ENCODE measurements at regions not wholly inside any gene's neighbourhood (a gene's known extent, or its start where the extent isn't known, plus 50 kb on each side); places are given as distances from the start of the nearest gene placed in this dataset.
"Not testable (repeated sequence)": the region's sequence is repeated elsewhere in the genome, so short reads cannot be mapped to it uniquely, and the experiment has no call there.

DNA sequence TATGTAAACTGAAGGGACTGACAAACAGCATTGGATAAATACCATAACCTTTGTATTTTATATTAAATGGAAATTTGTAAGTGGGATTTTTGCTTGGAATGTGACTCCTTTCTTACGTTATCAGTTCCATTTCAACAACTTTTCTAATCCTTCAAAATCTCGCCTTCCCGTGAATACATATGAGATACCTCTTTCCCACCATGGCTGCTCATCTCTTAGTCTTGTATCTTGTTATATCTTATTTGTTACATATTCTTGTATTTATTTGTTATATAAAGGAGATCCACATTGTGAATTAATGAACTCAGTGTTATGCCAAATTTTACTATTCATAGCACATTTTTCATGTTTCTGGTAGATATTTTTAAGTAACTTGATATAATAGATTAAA lies 623.7 kb downstream of the MCTP2 start:
- Histone ChIP-seq H3K4me1 (ENCODE audit: control insufficient read depth, insufficient read depth, low read length) (no peaks in the 10 kb centered on the region), H3K27me3 (ENCODE audit: control insufficient read depth, insufficient read depth, low read length) (no peaks in the 10 kb centered on the region), H3K9ac (ENCODE audit: low read depth, low read length) (no peak overlapping the region), H3K4me3 (ENCODE audit: low read length) (no peak overlapping the region), H3K9me3 (replicated peaks; ENCODE audit: low read length) (no peaks in the 10 kb centered on the region), H3K4me2 (ENCODE audit: low read length) (no peak overlapping the region), H3K36me3 (ENCODE audit: insufficient read depth, low read length) (no peaks in the 10 kb centered on the region)

DNA sequence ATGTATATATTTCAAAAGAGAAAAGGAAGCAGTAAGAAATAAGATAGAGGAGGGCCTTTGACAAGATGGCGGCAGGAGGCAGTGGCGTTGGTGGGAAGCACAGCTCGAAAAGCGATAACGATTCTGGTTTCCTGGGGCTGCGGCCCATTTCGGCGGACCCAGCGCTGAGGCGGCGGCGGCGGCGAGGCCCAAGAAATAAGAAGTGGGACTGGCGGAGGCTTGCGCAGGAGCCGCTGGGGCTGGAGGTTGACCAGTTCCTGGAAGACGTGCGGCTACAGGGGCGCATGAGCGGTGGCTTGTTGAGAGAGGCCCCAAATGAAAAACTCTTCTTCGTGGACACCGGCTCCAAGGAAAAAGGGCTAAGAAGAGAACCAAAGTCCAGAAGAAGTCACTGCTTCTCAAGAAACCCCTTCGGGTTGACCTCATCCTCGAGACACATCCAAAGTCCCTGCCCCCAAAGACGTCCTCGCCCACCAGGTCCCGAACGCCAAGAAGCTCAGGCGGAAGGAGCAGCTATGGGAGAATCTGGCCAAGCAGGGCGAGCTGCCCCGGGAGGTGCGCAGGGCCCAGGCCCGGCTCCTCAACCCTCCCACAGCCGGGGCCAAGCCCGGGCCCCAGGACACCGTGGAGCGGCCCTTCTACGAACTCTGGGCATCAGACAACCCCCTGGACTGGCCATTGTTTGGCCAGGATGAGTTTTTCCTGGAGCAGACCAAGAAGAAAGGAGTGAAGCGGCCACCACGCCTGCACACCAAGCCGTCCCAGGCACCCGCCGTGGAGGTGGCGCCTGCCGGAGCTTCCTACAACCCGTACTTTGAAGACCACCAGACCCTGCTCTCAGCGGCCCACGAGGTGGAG lies 624.3 kb downstream of the MCTP2 start:
- Histone ChIP-seq H3K4me2 (ENCODE audit: low read length) (no peak overlapping the region), H3K4me1 (ENCODE audit: control insufficient read depth, insufficient read depth, low read length) (no peaks in the 10 kb centered on the region), H3K9ac (ENCODE audit: low read depth, low read length) (no peak overlapping the region), H3K36me3 (ENCODE audit: insufficient read depth, low read length) (no peaks in the 10 kb centered on the region), H3K27me3 (ENCODE audit: control insufficient read depth, insufficient read depth, low read length) (no peaks in the 10 kb centered on the region), H3K9me3 (replicated peaks; ENCODE audit: low read length) (no peaks in the 10 kb centered on the region), H3K4me3 (ENCODE audit: low read length) (no peak overlapping the region)

DNA sequence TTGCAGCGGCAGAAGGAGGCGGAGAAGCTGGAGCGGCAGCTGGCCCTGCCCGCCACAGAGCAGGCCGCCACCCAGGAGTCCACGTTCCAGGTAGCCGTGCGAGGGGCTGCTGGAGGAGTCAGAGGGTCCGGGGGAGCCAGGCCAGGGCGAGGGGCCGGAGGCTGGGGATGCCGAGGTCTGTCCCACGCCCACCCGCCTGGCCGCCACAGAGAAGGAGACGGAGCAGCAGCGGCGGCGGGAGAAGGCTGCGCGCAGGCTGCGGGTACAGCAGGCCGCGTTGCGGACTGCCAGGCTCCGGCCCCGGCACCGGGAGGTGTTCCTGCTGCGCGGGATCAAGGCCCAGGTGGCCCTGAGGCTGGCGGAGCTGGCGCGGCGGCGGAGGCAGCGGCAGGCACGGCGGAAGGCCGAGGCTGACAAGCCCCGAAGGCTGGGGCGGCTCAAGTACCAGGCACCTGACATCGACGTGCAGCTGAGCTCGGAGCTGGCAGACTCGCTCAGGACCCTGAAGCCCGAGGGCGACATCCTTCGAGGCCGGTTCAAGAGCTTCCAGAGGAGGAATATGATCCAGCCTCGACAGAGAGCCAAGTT lies 625.0 kb downstream of the MCTP2 start:
- no peaks in the 10 kb centered on the region for H3K4me1 ChIP-seq (ENCODE audit: control insufficient read depth, insufficient read depth, low read length)

DNA sequence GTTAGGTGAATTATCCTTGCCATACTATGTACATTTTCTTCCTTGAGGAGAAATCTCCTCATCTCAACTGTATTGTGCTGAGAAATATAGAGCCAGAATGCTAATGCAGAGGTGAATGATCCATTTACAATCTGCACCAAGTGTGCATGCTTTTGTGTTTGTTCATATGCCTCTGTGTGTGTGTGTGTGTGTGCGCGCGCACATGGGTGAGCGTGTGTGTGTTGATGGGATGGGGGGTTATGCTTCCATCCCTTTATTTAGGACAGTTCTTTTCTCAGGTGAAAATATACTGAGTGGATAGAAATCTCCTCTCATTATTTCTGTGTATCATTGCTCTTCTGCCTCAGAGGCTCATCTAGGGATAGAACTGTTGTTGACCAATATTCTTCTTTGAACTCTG lies 626.1 kb downstream of the MCTP2 start:
- Histone ChIP-seq H3K4me3 (ENCODE audit: low read length) (no peak overlapping the region), H3K9me3 (replicated peaks; ENCODE audit: low read length) (no peaks in the 10 kb centered on the region), H3K27me3 (ENCODE audit: control insufficient read depth, insufficient read depth, low read length) (no peaks in the 10 kb centered on the region), H3K4me1 (ENCODE audit: control insufficient read depth, insufficient read depth, low read length) (no peaks in the 10 kb centered on the region), H3K36me3 (ENCODE audit: insufficient read depth, low read length) (no peaks in the 10 kb centered on the region), H3K9ac (ENCODE audit: low read depth, low read length) (no peak overlapping the region), H3K4me2 (ENCODE audit: low read length) (no peak overlapping the region)

More for the DNA sequence above, 625.0 kb downstream of the MCTP2 start:
- H3K4me3 ChIP-seq (ENCODE audit: low read length) = no peak overlapping the region
- no peaks in the 10 kb centered on the region for H3K27me3 ChIP-seq (ENCODE audit: control insufficient read depth, insufficient read depth, low read length)
- no peak overlapping the region for H3K4me2 ChIP-seq (ENCODE audit: low read length)
- H3K9ac ChIP-seq (ENCODE audit: low read depth, low read length) = no peak overlapping the region
- no peaks in the 10 kb centered on the region for H3K36me3 ChIP-seq (ENCODE audit: insufficient read depth, low read length)
- H3K9me3 ChIP-seq (replicated peaks; ENCODE audit: low read length) = no peaks in the 10 kb centered on the region

DNA sequence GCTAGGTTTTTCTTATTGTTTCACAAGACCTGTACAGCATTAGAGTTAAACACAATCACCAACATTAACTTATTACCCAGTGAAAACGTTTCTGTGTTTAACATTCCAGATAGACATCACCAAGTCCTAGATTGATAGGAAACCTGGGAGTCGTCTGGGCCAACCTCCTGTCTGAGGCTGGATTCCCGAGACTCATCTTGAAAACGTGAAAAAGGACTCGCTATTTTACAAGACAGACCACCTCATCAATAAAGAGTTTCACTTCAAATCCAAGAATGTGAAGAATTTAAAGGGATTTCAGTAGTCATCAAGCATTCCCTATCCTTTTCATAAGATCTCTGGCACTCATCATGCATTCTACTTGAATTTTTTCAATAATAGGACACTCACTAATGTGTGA lies 626.6 kb downstream of the MCTP2 start:
- Histone ChIP-seq H3K4me2 (ENCODE audit: low read length) (no peak overlapping the region), H3K4me1 (ENCODE audit: control insufficient read depth, insufficient read depth, low read length) (no peaks in the 10 kb centered on the region), H3K4me3 (ENCODE audit: low read length) (no peak overlapping the region), H3K36me3 (ENCODE audit: insufficient read depth, low read length) (no peaks in the 10 kb centered on the region), H3K9me3 (replicated peaks; ENCODE audit: low read length) (no peaks in the 10 kb centered on the region), H3K9ac (ENCODE audit: low read depth, low read length) (no peak overlapping the region), H3K27me3 (ENCODE audit: control insufficient read depth, insufficient read depth, low read length) (no peaks in the 10 kb centered on the region)

DNA sequence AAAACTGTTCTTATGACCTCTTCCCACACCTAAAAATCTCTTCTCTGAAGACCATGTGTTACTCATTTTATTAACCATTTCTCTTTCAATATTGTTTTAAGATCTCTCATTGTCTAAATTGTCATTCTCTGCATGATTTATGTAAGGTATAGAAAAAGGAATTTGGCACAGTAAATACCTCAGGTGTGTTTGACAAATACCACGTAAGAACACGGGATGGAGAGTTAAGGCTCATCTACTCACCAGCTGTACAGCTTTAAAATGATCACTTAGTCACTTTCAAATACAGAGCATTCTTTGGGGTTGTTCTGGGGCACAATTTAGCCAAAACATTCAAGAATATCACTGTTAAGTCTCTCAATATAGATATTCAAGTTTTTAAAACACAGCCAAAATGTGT lies 627.1 kb downstream of the MCTP2 start:
- Histone ChIP-seq H3K4me3 (ENCODE audit: low read length) (no peak overlapping the region), H3K4me2 (ENCODE audit: low read length) (no peak overlapping the region)

DNA sequence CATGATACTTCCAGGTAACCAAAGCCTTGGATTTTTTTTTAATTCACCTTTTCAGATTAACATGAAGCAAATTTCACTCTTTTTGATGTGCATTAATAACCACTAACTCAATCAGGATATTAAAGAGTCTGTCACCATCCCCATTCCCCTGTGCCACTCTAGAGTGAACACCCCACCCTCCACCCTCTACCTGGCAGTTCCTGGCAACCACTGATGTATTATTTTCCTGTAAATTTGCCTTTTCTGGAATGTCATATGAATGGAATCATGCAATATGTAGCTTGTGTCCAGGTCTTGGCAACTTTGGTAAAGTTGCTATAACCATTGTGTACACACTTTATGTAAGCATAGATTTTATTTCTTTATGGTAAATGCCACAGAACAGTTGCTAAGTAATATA lies 627.6 kb downstream of the MCTP2 start:
- H3K9me3 ChIP-seq (replicated peaks; ENCODE audit: low read length) = no peaks in the 10 kb centered on the region
- H3K36me3 ChIP-seq (ENCODE audit: insufficient read depth, low read length) = no peaks in the 10 kb centered on the region
- H3K4me1 ChIP-seq (ENCODE audit: control insufficient read depth, insufficient read depth, low read length) = no peaks in the 10 kb centered on the region
- no peak overlapping the region for H3K4me3 ChIP-seq (ENCODE audit: low read length)
- H3K9ac ChIP-seq (ENCODE audit: low read depth, low read length) = no peak overlapping the region
- no peaks in the 10 kb centered on the region for H3K27me3 ChIP-seq (ENCODE audit: control insufficient read depth, insufficient read depth, low read length)
- H3K4me2 ChIP-seq (ENCODE audit: low read length) = no peak overlapping the region

More for the DNA sequence above, 627.1 kb downstream of the MCTP2 start:
- no peak overlapping the region for H3K9ac ChIP-seq (ENCODE audit: low read depth, low read length)
- H3K9me3 ChIP-seq (replicated peaks; ENCODE audit: low read length) = no peaks in the 10 kb centered on the region
- no peaks in the 10 kb centered on the region for H3K4me1 ChIP-seq (ENCODE audit: control insufficient read depth, insufficient read depth, low read length)
- no peaks in the 10 kb centered on the region for H3K36me3 ChIP-seq (ENCODE audit: insufficient read depth, low read length)
- H3K27me3 ChIP-seq (ENCODE audit: control insufficient read depth, insufficient read depth, low read length) = no peaks in the 10 kb centered on the region

DNA sequence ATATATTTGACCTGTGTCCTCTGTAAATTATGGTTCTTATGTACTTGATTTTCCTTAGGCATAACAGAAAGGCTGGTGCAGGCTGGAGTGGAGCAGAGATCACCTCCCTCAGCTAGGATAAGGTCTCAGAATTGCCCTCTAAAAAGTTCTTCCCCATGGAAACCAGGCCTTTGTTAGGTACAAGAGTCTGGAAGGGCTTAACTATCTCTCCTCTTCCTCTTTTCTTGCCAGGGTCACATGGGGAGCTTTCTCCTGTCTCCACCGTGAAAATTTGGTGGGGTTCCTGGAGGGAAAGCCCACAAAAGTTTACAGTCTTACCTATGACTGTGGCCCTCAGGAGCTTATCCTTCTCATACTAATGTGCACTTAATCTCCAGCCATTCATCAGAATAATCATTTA lies 633.2 kb downstream of the MCTP2 start:
- H3K4me2 ChIP-seq (ENCODE audit: low read length) = no peak overlapping the region
- no peak overlapping the region for H3K9ac ChIP-seq (ENCODE audit: low read depth, low read length)
- H3K27me3 ChIP-seq (ENCODE audit: control insufficient read depth, insufficient read depth, low read length) = no peaks in the 10 kb centered on the region
- H3K36me3 ChIP-seq (ENCODE audit: insufficient read depth, low read length) = no peaks in the 10 kb centered on the region
- H3K4me1 ChIP-seq (ENCODE audit: control insufficient read depth, insufficient read depth, low read length) = no peaks in the 10 kb centered on the region
- H3K4me3 ChIP-seq (ENCODE audit: low read length) = no peak overlapping the region
- no peaks in the 10 kb centered on the region for H3K9me3 ChIP-seq (replicated peaks; ENCODE audit: low read length)

DNA sequence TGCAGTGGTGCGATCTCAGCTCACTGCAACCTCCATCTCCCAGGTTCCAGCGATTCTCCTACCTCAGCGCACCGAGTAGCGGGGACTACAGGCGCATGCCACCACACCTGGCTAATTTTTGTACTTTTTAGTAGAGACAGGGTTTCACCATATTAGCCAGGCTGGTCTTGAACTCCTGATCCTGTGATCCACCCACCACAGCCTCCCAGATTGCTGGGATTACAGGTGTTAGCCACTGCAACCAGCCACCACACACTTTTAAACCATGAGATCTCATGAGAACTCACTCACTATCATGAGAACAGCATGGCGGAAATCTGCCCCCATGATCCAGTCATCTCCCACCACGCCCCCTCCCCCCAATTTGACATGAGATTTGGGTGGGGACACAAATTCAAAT lies 636.9 kb downstream of the MCTP2 start:
- H3K36me3 ChIP-seq (ENCODE audit: insufficient read depth, low read length); H3K4me3 ChIP-seq (ENCODE audit: low read length); H3K4me1 ChIP-seq (ENCODE audit: control insufficient read depth, insufficient read depth, low read length); H3K9ac ChIP-seq (ENCODE audit: low read depth, low read length); H3K4me2 ChIP-seq (ENCODE audit: low read length); H3K27me3 ChIP-seq (ENCODE audit: control insufficient read depth, insufficient read depth, low read length); H3K9me3 ChIP-seq (replicated peaks; ENCODE audit: low read length): not testable (repeated sequence)

DNA sequence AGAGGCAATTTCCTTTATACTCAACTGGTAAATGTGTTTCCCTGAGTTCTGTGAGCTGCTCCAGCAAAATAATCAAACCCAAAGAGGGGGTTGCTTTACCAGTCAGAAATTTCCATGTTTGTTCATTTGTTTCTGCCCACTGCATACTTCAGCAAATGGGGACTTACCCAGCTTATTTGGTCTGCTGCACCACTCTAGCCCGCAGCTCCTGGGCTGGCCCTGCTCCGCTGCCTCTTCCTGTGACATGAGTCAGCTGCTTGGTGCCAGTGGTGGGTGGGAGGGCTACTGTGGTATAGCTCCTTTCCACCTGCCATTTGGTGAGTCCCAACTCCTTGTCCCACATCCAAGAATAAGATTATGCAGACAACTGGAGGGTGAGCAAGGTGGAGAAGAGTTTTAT lies 644.2 kb downstream of the MCTP2 start:
- no peak overlapping the region for H3K9ac ChIP-seq (ENCODE audit: low read depth, low read length)
- H3K4me3 ChIP-seq (ENCODE audit: low read length) = no peak overlapping the region
- no peak overlapping the region for H3K4me2 ChIP-seq (ENCODE audit: low read length)
- no peaks in the 10 kb centered on the region for H3K9me3 ChIP-seq (replicated peaks; ENCODE audit: low read length)
- no peaks in the 10 kb centered on the region for H3K36me3 ChIP-seq (ENCODE audit: insufficient read depth, low read length)
- H3K27me3 ChIP-seq (ENCODE audit: control insufficient read depth, insufficient read depth, low read length) = no peaks in the 10 kb centered on the region
- no peaks in the 10 kb centered on the region for H3K4me1 ChIP-seq (ENCODE audit: control insufficient read depth, insufficient read depth, low read length)

DNA sequence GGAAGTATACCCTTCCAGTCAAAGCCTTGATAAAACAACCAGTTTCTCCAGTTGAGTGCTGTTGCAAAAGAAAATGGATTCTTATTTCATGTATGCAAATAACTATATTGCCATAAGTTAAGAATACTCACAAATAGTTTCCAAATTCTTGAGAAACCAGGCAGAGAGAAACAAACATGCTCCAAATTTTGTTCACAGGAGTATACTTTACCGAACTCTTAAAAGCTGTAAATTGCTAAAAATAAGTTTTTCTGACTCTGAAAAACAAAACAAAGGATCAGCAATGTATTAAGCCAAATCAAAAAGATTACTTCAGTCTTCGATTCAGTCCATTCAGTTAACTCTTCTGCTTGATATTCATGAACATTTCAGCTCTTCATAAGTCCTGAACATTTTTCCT lies 646.5 kb downstream of the MCTP2 start:
- no peaks in the 10 kb centered on the region for H3K4me1 ChIP-seq (ENCODE audit: control insufficient read depth, insufficient read depth, low read length)
- H3K27me3 ChIP-seq (ENCODE audit: control insufficient read depth, insufficient read depth, low read length) = no peaks in the 10 kb centered on the region
- H3K4me3 ChIP-seq (ENCODE audit: low read length) = no peak overlapping the region
- H3K36me3 ChIP-seq (ENCODE audit: insufficient read depth, low read length) = no peaks in the 10 kb centered on the region
- H3K9ac ChIP-seq (ENCODE audit: low read depth, low read length) = no peak overlapping the region
- H3K9me3 ChIP-seq (replicated peaks; ENCODE audit: low read length) = no peaks in the 10 kb centered on the region
- H3K4me2 ChIP-seq (ENCODE audit: low read length) = no peak overlapping the region
